K562 (cell line): ENCODE measurements at regions not wholly inside any gene's neighbourhood (a gene's known extent, or its start where the extent isn't known, plus 50 kb on each side); places are given as distances from the start of the nearest gene placed in this dataset.

Experiments
- DMBX1 ChIP-seq: fragments of 250-450 bp; sonication (Bioruptor Pico); IDR thresholded peaks from 2 replicates; pipeline ENCODE4 v1.8.0; 2022; ENCODE audit warnings: inconsistent platforms, mild to moderate bottlenecking, moderate library complexity, borderline replicate concordance
- ETV5 ChIP-seq: sonication (generic); formaldehyde crosslinking; IDR thresholded peaks from 2 replicates; pipeline ENCODE4 v1.4.0; 2020; ENCODE audit warnings: low read depth, mild to moderate bottlenecking, missing genetic modification reagents
- ETV6 ChIP-seq, 3 experiments: fragments of 150-350 bp in 1 of 3; sonication (generic) in 1 of 3; formaldehyde crosslinking in 1 of 3; IDR thresholded peaks; 2 replicates each; pipeline versions ENCODE4 v1.6.1 to v1.8.0; 2014 to 2022; ENCODE audit warnings: borderline replicate concordance in 2 of 3, low read depth in 2 of 3, antibody characterized with exemption in 1 of 3, low read length in 1 of 3, mild to moderate bottlenecking in 1 of 3, missing genetic modification reagents in 1 of 3
- GATA2 ChIP-seq: sonication (generic); formaldehyde crosslinking; IDR thresholded peaks from 2 replicates; pipeline ENCODE4 v1.4.0; 2020; ENCODE audit warnings: mild to moderate bottlenecking, missing genetic modification reagents
- PRPF4 ChIP-seq: fragments of 200-400 bp; formaldehyde crosslinking; IDR thresholded peaks from one replicate; pipeline ENCODE4 v1.6.1; 2017; ENCODE audit warnings: low read length, low read depth, mild to moderate bottlenecking; ENCODE audit not compliant: insufficient read depth, poor library complexity, severe bottlenecking
- ZNF589 ChIP-seq: fragments of 200-800 bp; sonication (Bioruptor generic); IDR thresholded peaks from 2 replicates; pipeline ENCODE4 v1.6.1; 2016; ENCODE audit warnings: low read depth, missing genetic modification characterization, missing compliant biosample characterization
- ZNF76 ChIP-seq: fragments of 250-450 bp; sonication (Bioruptor Pico); IDR thresholded peaks from 2 replicates; pipeline ENCODE4 v1.4.0; 2020; ENCODE audit warnings: mild to moderate bottlenecking, moderate library complexity, borderline replicate concordance
- TF ChIP-seq, protein P1 (sequence below): fragments of 200-600 bp; sonication (generic); IDR thresholded peaks from one replicate; pipeline ENCODE4 v1.6.1; 2012; ENCODE audit warnings: mild to moderate bottlenecking, low read depth, low read length, inconsistent platforms
- TF ChIP-seq, protein P2 (sequence below): fragments of 250-450 bp; sonication (Bioruptor Pico); IDR thresholded peaks from 2 replicates; pipeline ENCODE4 v1.8.0; 2021; ENCODE audit warnings: borderline replicate concordance, mild to moderate bottlenecking, moderate library complexity; ENCODE audit not compliant: poor library complexity, severe bottlenecking
- TF ChIP-seq, protein P3 (sequence below): fragments of 250-450 bp; sonication (Bioruptor Pico); IDR thresholded peaks from 2 replicates; pipeline ENCODE4 v1.5.0; 2021; ENCODE audit warnings: mild to moderate bottlenecking, borderline replicate concordance

DNA sequence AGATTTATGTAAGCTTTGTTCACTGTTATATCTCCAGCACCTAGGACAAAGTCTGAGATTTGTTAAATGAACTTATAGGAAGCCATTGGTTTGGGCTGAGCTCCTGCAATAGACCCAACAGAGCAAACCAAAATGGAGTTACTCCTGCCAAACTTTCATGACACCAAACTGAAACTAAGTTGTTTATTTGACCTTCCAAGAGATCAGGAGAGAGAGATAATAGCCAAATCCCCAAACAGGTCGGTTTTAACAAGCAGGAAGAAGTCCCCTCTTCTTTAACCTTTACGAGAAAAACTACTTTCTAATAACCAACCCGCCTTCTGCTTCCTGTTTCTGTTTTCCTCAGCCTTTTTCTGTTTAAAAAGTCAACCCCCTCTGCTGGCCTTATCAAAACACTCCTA, 54.9 kb upstream of the ATP12A start (continued):
- TF ChIP-seq, protein P1, sequence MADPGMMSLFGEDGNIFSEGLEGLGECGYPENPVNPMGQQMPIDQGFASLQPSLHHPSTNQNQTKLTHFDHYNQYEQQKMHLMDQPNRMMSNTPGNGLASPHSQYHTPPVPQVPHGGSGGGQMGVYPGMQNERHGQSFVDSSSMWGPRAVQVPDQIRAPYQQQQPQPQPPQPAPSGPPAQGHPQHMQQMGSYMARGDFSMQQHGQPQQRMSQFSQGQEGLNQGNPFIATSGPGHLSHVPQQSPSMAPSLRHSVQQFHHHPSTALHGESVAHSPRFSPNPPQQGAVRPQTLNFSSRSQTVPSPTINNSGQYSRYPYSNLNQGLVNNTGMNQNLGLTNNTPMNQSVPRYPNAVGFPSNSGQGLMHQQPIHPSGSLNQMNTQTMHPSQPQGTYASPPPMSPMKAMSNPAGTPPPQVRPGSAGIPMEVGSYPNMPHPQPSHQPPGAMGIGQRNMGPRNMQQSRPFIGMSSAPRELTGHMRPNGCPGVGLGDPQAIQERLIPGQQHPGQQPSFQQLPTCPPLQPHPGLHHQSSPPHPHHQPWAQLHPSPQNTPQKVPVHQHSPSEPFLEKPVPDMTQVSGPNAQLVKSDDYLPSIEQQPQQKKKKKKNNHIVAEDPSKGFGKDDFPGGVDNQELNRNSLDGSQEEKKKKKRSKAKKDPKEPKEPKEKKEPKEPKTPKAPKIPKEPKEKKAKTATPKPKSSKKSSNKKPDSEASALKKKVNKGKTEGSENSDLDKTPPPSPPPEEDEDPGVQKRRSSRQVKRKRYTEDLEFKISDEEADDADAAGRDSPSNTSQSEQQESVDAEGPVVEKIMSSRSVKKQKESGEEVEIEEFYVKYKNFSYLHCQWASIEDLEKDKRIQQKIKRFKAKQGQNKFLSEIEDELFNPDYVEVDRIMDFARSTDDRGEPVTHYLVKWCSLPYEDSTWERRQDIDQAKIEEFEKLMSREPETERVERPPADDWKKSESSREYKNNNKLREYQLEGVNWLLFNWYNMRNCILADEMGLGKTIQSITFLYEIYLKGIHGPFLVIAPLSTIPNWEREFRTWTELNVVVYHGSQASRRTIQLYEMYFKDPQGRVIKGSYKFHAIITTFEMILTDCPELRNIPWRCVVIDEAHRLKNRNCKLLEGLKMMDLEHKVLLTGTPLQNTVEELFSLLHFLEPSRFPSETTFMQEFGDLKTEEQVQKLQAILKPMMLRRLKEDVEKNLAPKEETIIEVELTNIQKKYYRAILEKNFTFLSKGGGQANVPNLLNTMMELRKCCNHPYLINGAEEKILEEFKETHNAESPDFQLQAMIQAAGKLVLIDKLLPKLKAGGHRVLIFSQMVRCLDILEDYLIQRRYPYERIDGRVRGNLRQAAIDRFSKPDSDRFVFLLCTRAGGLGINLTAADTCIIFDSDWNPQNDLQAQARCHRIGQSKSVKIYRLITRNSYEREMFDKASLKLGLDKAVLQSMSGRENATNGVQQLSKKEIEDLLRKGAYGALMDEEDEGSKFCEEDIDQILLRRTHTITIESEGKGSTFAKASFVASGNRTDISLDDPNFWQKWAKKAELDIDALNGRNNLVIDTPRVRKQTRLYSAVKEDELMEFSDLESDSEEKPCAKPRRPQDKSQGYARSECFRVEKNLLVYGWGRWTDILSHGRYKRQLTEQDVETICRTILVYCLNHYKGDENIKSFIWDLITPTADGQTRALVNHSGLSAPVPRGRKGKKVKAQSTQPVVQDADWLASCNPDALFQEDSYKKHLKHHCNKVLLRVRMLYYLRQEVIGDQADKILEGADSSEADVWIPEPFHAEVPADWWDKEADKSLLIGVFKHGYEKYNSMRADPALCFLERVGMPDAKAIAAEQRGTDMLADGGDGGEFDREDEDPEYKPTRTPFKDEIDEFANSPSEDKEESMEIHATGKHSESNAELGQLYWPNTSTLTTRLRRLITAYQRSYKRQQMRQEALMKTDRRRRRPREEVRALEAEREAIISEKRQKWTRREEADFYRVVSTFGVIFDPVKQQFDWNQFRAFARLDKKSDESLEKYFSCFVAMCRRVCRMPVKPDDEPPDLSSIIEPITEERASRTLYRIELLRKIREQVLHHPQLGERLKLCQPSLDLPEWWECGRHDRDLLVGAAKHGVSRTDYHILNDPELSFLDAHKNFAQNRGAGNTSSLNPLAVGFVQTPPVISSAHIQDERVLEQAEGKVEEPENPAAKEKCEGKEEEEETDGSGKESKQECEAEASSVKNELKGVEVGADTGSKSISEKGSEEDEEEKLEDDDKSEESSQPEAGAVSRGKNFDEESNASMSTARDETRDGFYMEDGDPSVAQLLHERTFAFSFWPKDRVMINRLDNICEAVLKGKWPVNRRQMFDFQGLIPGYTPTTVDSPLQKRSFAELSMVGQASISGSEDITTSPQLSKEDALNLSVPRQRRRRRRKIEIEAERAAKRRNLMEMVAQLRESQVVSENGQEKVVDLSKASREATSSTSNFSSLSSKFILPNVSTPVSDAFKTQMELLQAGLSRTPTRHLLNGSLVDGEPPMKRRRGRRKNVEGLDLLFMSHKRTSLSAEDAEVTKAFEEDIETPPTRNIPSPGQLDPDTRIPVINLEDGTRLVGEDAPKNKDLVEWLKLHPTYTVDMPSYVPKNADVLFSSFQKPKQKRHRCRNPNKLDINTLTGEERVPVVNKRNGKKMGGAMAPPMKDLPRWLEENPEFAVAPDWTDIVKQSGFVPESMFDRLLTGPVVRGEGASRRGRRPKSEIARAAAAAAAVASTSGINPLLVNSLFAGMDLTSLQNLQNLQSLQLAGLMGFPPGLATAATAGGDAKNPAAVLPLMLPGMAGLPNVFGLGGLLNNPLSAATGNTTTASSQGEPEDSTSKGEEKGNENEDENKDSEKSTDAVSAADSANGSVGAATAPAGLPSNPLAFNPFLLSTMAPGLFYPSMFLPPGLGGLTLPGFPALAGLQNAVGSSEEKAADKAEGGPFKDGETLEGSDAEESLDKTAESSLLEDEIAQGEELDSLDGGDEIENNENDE = no peak
- TF ChIP-seq PRPF4 (no peak), ETV5 (CRISPR knock-in tag) (no peak), ZNF76 (0 out of 2 replicates have a peak, but pooled peaks have one; percentile 33), ETV6 (IDR thresholded peaks at IDR 0.05; ENCODE audit: borderline replicate concordance in 1 of 2, low read depth in 2 of 2, low read length in 1 of 2) (no peak), ETV6 (CRISPR knock-in tag; IDR thresholded peaks at IDR 0.05; ENCODE audit: borderline replicate concordance) (no peak), DMBX1 (peak; percentile 91; the same call in 1 of the 2 replicates), ZNF589 (CRISPR knock-in tag) (0 out of 2 replicates have a peak, but pooled peaks have one; percentile 71), GATA2 (CRISPR knock-in tag) (no peak)
- TF ChIP-seq, protein P2, sequence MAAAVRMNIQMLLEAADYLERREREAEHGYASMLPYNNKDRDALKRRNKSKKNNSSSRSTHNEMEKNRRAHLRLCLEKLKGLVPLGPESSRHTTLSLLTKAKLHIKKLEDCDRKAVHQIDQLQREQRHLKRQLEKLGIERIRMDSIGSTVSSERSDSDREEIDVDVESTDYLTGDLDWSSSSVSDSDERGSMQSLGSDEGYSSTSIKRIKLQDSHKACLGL (CRISPR knock-in tag) = no peak
- TF ChIP-seq, protein P3, sequence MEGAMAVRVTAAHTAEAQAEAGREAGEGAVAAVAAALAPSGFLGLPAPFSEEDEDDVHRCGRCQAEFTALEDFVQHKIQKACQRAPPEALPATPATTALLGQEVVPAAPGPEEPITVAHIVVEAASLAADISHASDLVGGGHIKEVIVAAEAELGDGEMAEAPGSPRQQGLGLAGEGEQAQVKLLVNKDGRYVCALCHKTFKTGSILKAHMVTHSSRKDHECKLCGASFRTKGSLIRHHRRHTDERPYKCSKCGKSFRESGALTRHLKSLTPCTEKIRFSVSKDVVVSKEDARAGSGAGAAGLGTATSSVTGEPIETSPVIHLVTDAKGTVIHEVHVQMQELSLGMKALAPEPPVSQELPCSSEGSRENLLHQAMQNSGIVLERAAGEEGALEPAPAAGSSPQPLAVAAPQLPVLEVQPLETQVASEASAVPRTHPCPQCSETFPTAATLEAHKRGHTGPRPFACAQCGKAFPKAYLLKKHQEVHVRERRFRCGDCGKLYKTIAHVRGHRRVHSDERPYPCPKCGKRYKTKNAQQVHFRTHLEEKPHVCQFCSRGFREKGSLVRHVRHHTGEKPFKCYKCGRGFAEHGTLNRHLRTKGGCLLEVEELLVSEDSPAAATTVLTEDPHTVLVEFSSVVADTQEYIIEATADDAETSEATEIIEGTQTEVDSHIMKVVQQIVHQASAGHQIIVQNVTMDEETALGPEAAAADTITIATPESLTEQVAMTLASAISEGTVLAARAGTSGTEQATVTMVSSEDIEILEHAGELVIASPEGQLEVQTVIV = no peak
